Progenitor cell of endocrine pancreas (in vitro differentiated cells): ENCODE measurements at regions not wholly inside any gene's neighbourhood (a gene's known extent, or its start where the extent isn't known, plus 50 kb on each side); places are given as distances from the start of the nearest gene placed in this dataset.

ENCODE experiments used
- DNase-seq: peaks from one replicate; pipeline ENCODE4 v3.0.0; 2021; ENCODE audit warnings: low spot score; ENCODE audit not compliant: unreplicated experiment
- H3K27ac Mint-ChIP-seq: 2 replicates; pipeline ENCODE4 v1.8.0; 2021; ENCODE audit warnings: mild to moderate bottlenecking, moderate library complexity, mixed read lengths
- H3K27me3 Mint-ChIP-seq: 2 replicates; pipeline ENCODE4 v1.8.0; 2021; ENCODE audit warnings: mixed read lengths
- H3K36me3 Mint-ChIP-seq: 2 replicates; pipeline ENCODE4 v1.8.0; 2022; ENCODE audit warnings: mixed read lengths; ENCODE audit not compliant: insufficient read depth
- H3K4me1 Mint-ChIP-seq: 2 replicates; pipeline ENCODE4 v1.8.0; 2021; ENCODE audit warnings: low read depth, mixed read lengths
- H3K4me3 Mint-ChIP-seq: 2 replicates; pipeline ENCODE4 v1.8.0; 2021; ENCODE audit warnings: low read depth, mild to moderate bottlenecking, moderate library complexity, mixed read lengths
- H3K9me3 Mint-ChIP-seq: 2 replicates; pipeline ENCODE4 v1.8.0; 2021; ENCODE audit warnings: low read depth, mixed read lengths
- CTCF ChIP-seq: fragments of 200-600 bp; sonication (generic); IDR thresholded peaks from one replicate; pipeline ENCODE4 v1.5.0; 2021; ENCODE audit warnings: antibody characterized with exemption, mild to moderate bottlenecking; ENCODE audit not compliant: unreplicated experiment

GRCh38 chr14:78092040-78092439 is 78.1 kb upstream of the NRXN3 start:
- Mint-ChIP-seq H3K27me3 (peaks cover 36% of the 10 kb centered on the region), H3K9me3 (no peaks in the 10 kb centered on the region), H3K27ac (peak overlapping the region; percentile 33), H3K4me1 (no peaks in the 10 kb centered on the region), H3K36me3 (no peaks in the 10 kb centered on the region), H3K4me3 (no peak overlapping the region)
- no peak for TF ChIP-seq CTCF
- no peak for DNase-seq

DNA sequence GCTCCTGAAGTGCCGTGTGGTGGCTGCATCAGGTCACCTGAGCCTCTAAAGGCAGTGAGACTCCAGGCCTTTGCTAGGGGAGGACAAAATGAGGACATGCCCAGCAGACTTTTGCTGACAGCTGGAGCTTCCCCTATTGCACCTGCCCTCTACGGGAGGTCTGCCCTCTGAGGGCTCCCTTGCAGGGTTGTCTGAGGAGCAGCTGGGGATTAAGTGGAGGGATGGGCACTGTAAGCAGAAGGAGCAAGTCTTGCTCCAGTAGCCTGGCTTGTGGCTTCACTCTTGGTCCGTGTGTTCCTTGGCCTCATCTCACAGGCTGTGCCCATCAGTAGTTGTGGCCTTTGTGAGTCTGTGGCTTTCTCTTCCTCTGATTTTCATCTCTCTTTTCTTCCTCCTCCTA is 66.9 kb upstream of the NRXN3 start:
- H3K4me3 Mint-ChIP-seq, result no peak overlapping the region
- H3K36me3 Mint-ChIP-seq, result no peaks in the 10 kb centered on the region
- H3K4me1 Mint-ChIP-seq, result no peaks in the 10 kb centered on the region
- H3K27ac Mint-ChIP-seq, result no peak overlapping the region
- TF ChIP-seq CTCF, result no peak
- DNase-seq, result no peak
- H3K9me3 Mint-ChIP-seq, result no peaks in the 10 kb centered on the region
- H3K27me3 Mint-ChIP-seq, result peaks cover 46% of the 10 kb centered on the region

- Mint-ChIP-seq H3K27ac (no peak overlapping the region), H3K36me3 (no peaks in the 10 kb centered on the region), H3K27me3 (peaks cover 43% of the 10 kb centered on the region), H3K4me1 (no peaks in the 10 kb centered on the region), H3K4me3 (no peak overlapping the region), H3K9me3 (no peaks in the 10 kb centered on the region)
- no peak for TF ChIP-seq CTCF
- DNase-seq, result no peak
These were observed 66.0 kb upstream of the NRXN3 start for GRCh38 chr14:78104160-78104559.

- Mint-ChIP-seq H3K4me1 (no peaks in the 10 kb centered on the region), H3K27me3 (peaks cover 38% of the 10 kb centered on the region), H3K36me3 (no peaks in the 10 kb centered on the region), H3K4me3 (no peak overlapping the region), H3K9me3 (no peaks in the 10 kb centered on the region), H3K27ac (no peak overlapping the region)
- no peak for TF ChIP-seq CTCF
- DNase-seq, result no peak
These were observed 65.5 kb upstream of the NRXN3 start for GRCh38 chr14:78104655-78105054.

DNA sequence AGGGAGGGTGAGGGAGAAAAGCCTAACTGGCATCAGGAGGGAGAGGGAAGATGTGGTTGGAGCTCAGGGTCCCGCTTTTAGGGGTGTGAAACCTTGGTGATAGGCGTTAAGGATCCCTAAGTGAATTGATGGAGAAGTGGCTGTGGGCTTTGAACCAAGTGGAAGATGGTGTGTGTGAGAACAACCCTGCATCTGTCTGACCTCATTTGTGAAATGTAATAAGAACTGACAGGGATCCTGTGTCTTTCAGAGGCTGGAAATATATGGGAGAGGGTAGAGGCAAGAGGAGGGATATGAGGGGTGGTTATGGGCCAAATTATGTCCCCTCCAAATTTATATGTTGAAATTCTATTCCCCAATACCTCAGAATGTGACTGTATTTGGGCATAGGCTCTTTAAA is 63.8 kb upstream of the NRXN3 start:
- Mint-ChIP-seq H3K36me3 (no peaks in the 10 kb centered on the region), H3K9me3 (no peaks in the 10 kb centered on the region), H3K4me1 (no peaks in the 10 kb centered on the region), H3K4me3 (no peak overlapping the region), H3K27me3 (peaks cover 35% of the 10 kb centered on the region), H3K27ac (no peak overlapping the region)
- no peak for TF ChIP-seq CTCF
- no peak for DNase-seq
